CD4-positive, alpha-beta T cell treated with Interleukin-10 for 1 hour (primary cell): ENCODE measurements at regions not wholly inside any gene's neighbourhood (a gene's known extent, or its start where the extent isn't known, plus 50 kb on each side); places are given as distances from the start of the nearest gene placed in this dataset.
"Not testable (repeated sequence)": the region's sequence is repeated elsewhere in the genome, so short reads cannot be mapped to it uniquely, and the experiment has no call there.

Source experiments
- DNase-seq: peaks from one replicate; pipeline ENCODE4 v3.0.0-alpha.2; 2020

- no peak for DNase-seq
Measured at GRCh38 chr5:33073881-33074327, 362.8 kb downstream of the NPR3 start.

- no peak for DNase-seq
Measured at GRCh38 chr5:33074548-33074947, 363.4 kb downstream of the NPR3 start.

- DNase-seq, result no peak
Measured at GRCh38 chr5:33075731-33076130, 364.6 kb downstream of the NPR3 start.

GRCh38 chr5:33079548-33079947 lies 361.2 kb upstream of the TARS1 start:
- no peak for DNase-seq

GRCh38 chr5:33080287-33080686 lies 360.5 kb upstream of the TARS1 start:
- no peak for DNase-seq

GRCh38 chr5:33088176-33088575 lies 352.6 kb upstream of the TARS1 start:
- no peak for DNase-seq

GRCh38 chr5:33091571-33092363 lies 349.0 kb upstream of the TARS1 start:
- no peak for DNase-seq

- DNase-seq, result no peak
Measured at GRCh38 chr5:33092719-33093118, 348.0 kb upstream of the TARS1 start.

- DNase-seq, result no peak
Measured at GRCh38 chr5:33102551-33102950, 338.2 kb upstream of the TARS1 start.

GRCh38 chr5:33105521-33105941 lies 335.2 kb upstream of the TARS1 start:
- no peak for DNase-seq

- DNase-seq, result not testable (repeated sequence)
Measured at GRCh38 chr5:33110496-33110895, 330.3 kb upstream of the TARS1 start.

GRCh38 chr5:33114361-33114760 lies 326.4 kb upstream of the TARS1 start:
- no peak for DNase-seq

GRCh38 chr5:33115467-33115866 lies 325.3 kb upstream of the TARS1 start:
- no peak for DNase-seq

- no peak for DNase-seq
Measured at GRCh38 chr5:33118761-33119415, 321.9 kb upstream of the TARS1 start.

- no peak for DNase-seq
Measured at GRCh38 chr5:33120671-33121070, 320.1 kb upstream of the TARS1 start.

- DNase-seq, result no peak
Measured at GRCh38 chr5:33129309-33129708, 311.5 kb upstream of the TARS1 start.

- DNase-seq, result no peak
Measured at GRCh38 chr5:33136785-33137184, 304.0 kb upstream of the TARS1 start.

- not testable (repeated sequence) for DNase-seq
Measured at GRCh38 chr5:33138145-33138544, 302.6 kb upstream of the TARS1 start.

GRCh38 chr5:33143405-33144123 lies 297.2 kb upstream of the TARS1 start:
- no peak for DNase-seq

- DNase-seq, result no peak
Measured at GRCh38 chr5:33146881-33147280, 293.9 kb upstream of the TARS1 start.

- DNase-seq, result no peak
Measured at GRCh38 chr5:33148076-33148513, 292.7 kb upstream of the TARS1 start.

GRCh38 chr5:33153372-33153771 lies 287.4 kb upstream of the TARS1 start:
- no peak for DNase-seq

- DNase-seq, result no peak
Measured at GRCh38 chr5:33153831-33154230, 286.9 kb upstream of the TARS1 start.

- no peak for DNase-seq
Measured at GRCh38 chr5:33160871-33161270, 279.9 kb upstream of the TARS1 start.
